Adrenal gland (tissue), 9 donors: ENCODE measurements at regions not wholly inside any gene's neighbourhood (a gene's known extent, or its start where the extent isn't known, plus 50 kb on each side); places are given as distances from the start of the nearest gene placed in this dataset.

ENCODE experiments used
- DNase-seq, 7 donors: peaks; one replicate each; pipeline ENCODE4 v3.0.0-alpha.2; 2019 to 2020
- H3K27ac ChIP-seq, 5 donors: fragments of 200-600 bp; sonication (generic) in 4 of 5; 1 replicate in 3 of 5; 2 replicates in 2 of 5; pipeline versions ENCODE4 v1.5.1 to v1.8.0; 2016 to 2020; ENCODE audit warnings: mild to moderate bottlenecking in 1 of 5
- H3K27me3 ChIP-seq: fragments of 200-600 bp; 2 replicates; pipeline ENCODE4 v1.8.0; 2021
- H3K36me3 ChIP-seq, 2 donors: fragments of 200-600 bp; replicated peaks in 1 of 2; 1 replicate in 1 of 2; 2 replicates in 1 of 2; pipeline versions ENCODE4 v1.5.1 to v1.8.0; 2018 to 2022
- H3K4me1 ChIP-seq, 2 donors: fragments of 200-600 bp; replicated peaks in 1 of 2; 1 replicate in 1 of 2; 2 replicates in 1 of 2; pipeline versions ENCODE4 v1.5.1 to v1.8.0; 2018 to 2021
- H3K4me3 ChIP-seq, 4 donors: fragments of 200-600 bp; sonication (generic) in 3 of 4; one replicate each; pipeline ENCODE4 v1.5.1; 2016 to 2018
- H3K9me3 ChIP-seq, 3 donors: fragments of 200-600 bp; sonication (generic) in 1 of 3; replicated peaks in 1 of 3; 1 replicate in 2 of 3; 2 replicates in 1 of 3; pipeline versions ENCODE4 v1.5.1 to v1.8.0; 2016 to 2021
- CTCF ChIP-seq, 6 experiments: fragments of 450-650 bp in 4 of 6; fragments of 200-600 bp in 2 of 6; sonication (generic) in 1 of 6; IDR thresholded peaks; 1 replicate in 5 of 6; 2 replicates in 1 of 6; pipeline versions ENCODE4 v1.5.1 to v1.8.0; 2016 to 2021; ENCODE audit warnings: antibody characterized with exemption in 6 of 6, mild to moderate bottlenecking in 2 of 6, moderate library complexity in 1 of 6
- POLR2A ChIP-seq, 2 donors: fragments of 450-650 bp; IDR thresholded peaks; one replicate each; pipeline ENCODE4 v1.6.1; 2017; ENCODE audit warnings: antibody characterized with exemption in 2 of 2, mild to moderate bottlenecking in 2 of 2, moderate library complexity in 1 of 2
- WGBS, 4 donors: extraction: QIAGEN DNeasy Blood & Tissue Kit in 2 of 4; methylation state at CpG; one replicate each; pipeline versions ENCODE4 v1.1.5 to v1.1.7; 2013 to 2017; 5-methylcytosine and 5-hydroxymethylcytosine counted together
- intact Hi-C, 2 donors: fragments of 100-400 bp; cut with DNase I; formaldehyde crosslinking; loops; one replicate each; pipeline versions ENCODE4 v1.14.1 to v1.15.0; 2022 to 2023
- donor health status: healthy with polysubstance abuse.
- donor health status: Bipolar disorder and iron deficiency.
- donor health status: DM: yes; HTN: yes; CAD: no.
- donor health status: DM: no; HTN: no; CAD: no.
- donor health status: DM: no; HTN: no; CAD: no.

GRCh38 chr7:54955296-54955695, 63.5 kb upstream of the EGFR start:
- Histone ChIP-seq H3K36me3 (no peaks in the 10 kb centered on the region), H3K4me3 (no peak overlapping the region), H3K27me3 (no peaks in the 10 kb centered on the region), H3K4me1 (no peaks in the 10 kb centered on the region), H3K27ac (no peak overlapping the region), H3K9me3 (no peaks in the 10 kb centered on the region)
- DNase-seq = no peak
- intact Hi-C loops = no loop called here
- TF ChIP-seq POLR2A (IDR thresholded peaks at IDR 0.05) = no peak
- no peak for TF ChIP-seq CTCF (IDR thresholded peaks at IDR 0.05)
- 66 to 85% (median 77%) methylated on average over 2 of the region's 2 CpGs for WGBS, 4 donors

GRCh38 chr7:54955696-54956420, 63.0 kb upstream of the EGFR start:
- Histone ChIP-seq H3K4me3 (no peak overlapping the region), H3K27ac (no peak overlapping the region), H3K9me3 (no peaks in the 10 kb centered on the region), H3K27me3 (no peaks in the 10 kb centered on the region), H3K4me1 (no peaks in the 10 kb centered on the region), H3K36me3 (no peaks in the 10 kb centered on the region)
- WGBS, 4 donors = 79 to 90% (median 88%) methylated on average over 8 of the region's 8 CpGs
- intact Hi-C loops = no loop called here
- TF ChIP-seq POLR2A (IDR thresholded peaks at IDR 0.05) = no peak
- TF ChIP-seq CTCF (IDR thresholded peaks at IDR 0.05) = no peak
- no peak for DNase-seq

- H3K4me3 ChIP-seq = no peak overlapping the region
- no peaks in the 10 kb centered on the region for H3K27me3 ChIP-seq
- no peaks in the 10 kb centered on the region for H3K36me3 ChIP-seq
- WGBS, 4 donors = 89 to 94% (median 89%) methylated on average over 13 of the region's 13 CpGs
- intact Hi-C loops = no loop called here
- no peak for DNase-seq
- H3K27ac ChIP-seq = no peak overlapping the region
- H3K4me1 ChIP-seq = no peaks in the 10 kb centered on the region
- no peaks in the 10 kb centered on the region for H3K9me3 ChIP-seq
- TF ChIP-seq POLR2A (IDR thresholded peaks at IDR 0.05) (no peak), CTCF (IDR thresholded peaks at IDR 0.05) (no peak)
Measured at GRCh38 chr7:54956865-54957264, 62.0 kb upstream of the EGFR start.

- DNase-seq = no peak
- Histone ChIP-seq H3K4me3 (no peak overlapping the region), H3K4me1 (no peaks in the 10 kb centered on the region), H3K36me3 (no peaks in the 10 kb centered on the region), H3K27ac (no peak overlapping the region), H3K9me3 (no peaks in the 10 kb centered on the region), H3K27me3 (no peaks in the 10 kb centered on the region)
- intact Hi-C loops = no loop called here
- WGBS, 4 donors = 72 to 82% (median 75%) methylated on average over 3 of the region's 3 CpGs
- no peak for TF ChIP-seq POLR2A (IDR thresholded peaks at IDR 0.05)
- no peak for TF ChIP-seq CTCF (IDR thresholded peaks at IDR 0.05)
Measured at GRCh38 chr7:54960517-54960916, 58.3 kb upstream of the EGFR start.
